ENCODE measurements at regions not wholly inside any gene's neighbourhood (a gene's known extent, or its start where the extent isn't known, plus 50 kb on each side); places are given as distances from the start of the nearest gene placed in this dataset.
A peak's percentile ranks its signal among the peaks of the same experiment; 100 is the strongest.
"Not testable (repeated sequence)": the region's sequence is repeated elsewhere in the genome, so short reads cannot be mapped to it uniquely, and the experiment has no call there.

GRCh38 chr4:159030297-159030696, 72.6 kb upstream of the RAPGEF2 start:
- H3K36me3 ChIP-seq (ENCODE audit: insufficient read depth); H3K27ac ChIP-seq (ENCODE audit: low read depth); H3K4me1 ChIP-seq (ENCODE audit: insufficient read depth); H3K4me3 ChIP-seq (ENCODE audit: low read depth, low read length); DNase-seq (ENCODE audit: extremely low spot score): not testable (repeated sequence)
- 89% methylated on average over 2 of the region's 2 CpGs for WGBS

DNA sequence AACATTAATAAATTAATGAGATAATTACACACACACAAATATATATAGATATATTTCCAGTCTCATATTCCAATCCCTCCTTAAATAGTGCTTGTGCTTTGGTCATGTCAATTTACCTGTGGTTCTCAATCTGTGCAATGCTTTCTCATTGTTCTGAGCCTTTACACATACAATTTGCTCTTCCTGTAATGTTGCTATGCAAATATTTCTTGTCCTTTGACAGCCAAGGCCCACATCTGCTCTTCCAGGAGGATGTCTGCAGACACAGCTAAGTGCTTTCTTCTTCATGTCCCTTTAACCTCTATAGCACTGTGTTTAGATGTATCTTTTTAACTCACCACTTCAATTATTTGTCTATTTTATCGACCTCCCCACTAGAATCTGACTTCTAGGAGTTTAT, 67.3 kb upstream of the RAPGEF2 start:
- Histone ChIP-seq H3K4me3 (ENCODE audit: low read depth, low read length) (no peak overlapping the region), H3K27ac (ENCODE audit: low read depth) (no peak overlapping the region), H3K4me1 (ENCODE audit: insufficient read depth) (no peaks in the 10 kb centered on the region), H3K36me3 (ENCODE audit: insufficient read depth) (no peaks in the 10 kb centered on the region)
- WGBS = 45% methylated on average over 1 of the region's 1 CpG
- no peak for DNase-seq (ENCODE audit: extremely low spot score)

DNA sequence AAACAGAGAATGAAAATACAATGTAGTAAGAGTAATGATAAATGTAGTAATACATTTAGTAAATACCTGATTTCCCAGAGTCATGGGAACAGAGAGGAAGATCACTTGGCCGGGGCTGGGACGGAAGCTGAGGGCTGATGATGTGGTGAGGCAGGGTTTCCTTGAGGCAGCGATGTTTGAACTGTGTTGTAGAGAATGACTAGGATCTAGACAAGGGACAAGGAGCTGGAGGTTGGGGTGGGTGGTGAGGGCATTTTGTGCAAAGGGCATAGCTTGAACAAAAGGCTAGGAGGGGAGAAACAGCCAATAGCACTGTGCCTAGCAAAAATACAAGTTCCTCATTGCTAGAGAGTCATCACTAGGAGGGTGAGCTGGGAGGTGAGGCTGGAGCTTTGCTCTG, 64.3 kb upstream of the RAPGEF2 start:
- no peaks in the 10 kb centered on the region for H3K36me3 ChIP-seq (ENCODE audit: insufficient read depth)
- H3K4me3 ChIP-seq (ENCODE audit: low read depth, low read length) = no peak overlapping the region
- H3K27ac ChIP-seq (ENCODE audit: low read depth) = no peak overlapping the region
- DNase-seq (ENCODE audit: extremely low spot score) = no peak
- no peaks in the 10 kb centered on the region for H3K4me1 ChIP-seq (ENCODE audit: insufficient read depth)
- 86% methylated on average over 3 of the region's 3 CpGs for WGBS

DNA sequence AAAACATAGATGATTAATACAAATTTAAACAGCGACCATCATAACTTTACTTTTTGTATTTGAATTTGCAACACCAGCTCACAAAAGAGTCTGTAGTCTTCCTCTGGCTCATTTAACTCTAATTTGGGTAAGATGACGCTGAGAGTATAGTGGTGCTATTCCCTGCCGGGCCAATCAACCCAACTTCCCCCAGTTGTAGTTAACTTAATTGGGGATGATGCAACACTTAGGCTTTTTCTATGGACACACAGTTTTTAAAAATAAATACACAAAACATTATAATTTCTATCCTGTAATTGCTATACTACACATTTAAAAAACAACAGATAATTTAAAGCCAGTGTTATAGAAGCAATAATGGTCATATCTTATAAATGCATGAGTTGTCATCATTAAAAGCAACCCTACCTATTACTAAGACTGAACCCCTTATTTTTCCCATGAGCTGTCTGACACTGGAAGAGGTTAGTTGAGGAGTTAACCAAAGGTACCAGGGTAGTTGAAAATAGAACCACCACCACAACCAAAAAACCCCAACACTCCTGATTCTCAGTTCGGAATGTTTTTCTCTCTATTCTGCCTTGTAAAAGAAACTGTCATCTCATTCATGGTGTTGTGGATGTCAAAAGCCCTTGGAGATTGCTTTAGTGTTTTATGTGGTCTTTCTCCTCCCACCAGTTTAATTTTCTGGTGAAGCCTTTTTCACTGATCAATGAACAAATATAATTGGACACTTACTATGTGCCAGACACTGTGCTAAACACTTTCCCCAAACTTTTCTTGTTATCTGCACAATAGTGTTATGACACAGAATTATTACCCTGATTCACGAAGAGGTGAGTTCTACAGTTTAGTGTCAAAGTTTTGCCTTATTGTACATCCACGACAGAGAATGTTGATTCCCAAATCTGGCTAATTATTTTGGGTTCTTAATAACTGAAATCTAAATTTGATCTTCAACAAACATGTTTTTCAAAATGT, 61.5 kb upstream of the RAPGEF2 start:
- Histone ChIP-seq H3K36me3 (ENCODE audit: insufficient read depth) (no peaks in the 10 kb centered on the region), H3K4me3 (ENCODE audit: low read depth, low read length) (no peak overlapping the region), H3K4me1 (ENCODE audit: insufficient read depth) (no peaks in the 10 kb centered on the region), H3K27ac (ENCODE audit: low read depth) (no peak overlapping the region)
- WGBS = 78% methylated on average over 6 of the region's 6 CpGs
- no peak for DNase-seq (ENCODE audit: extremely low spot score)

DNA sequence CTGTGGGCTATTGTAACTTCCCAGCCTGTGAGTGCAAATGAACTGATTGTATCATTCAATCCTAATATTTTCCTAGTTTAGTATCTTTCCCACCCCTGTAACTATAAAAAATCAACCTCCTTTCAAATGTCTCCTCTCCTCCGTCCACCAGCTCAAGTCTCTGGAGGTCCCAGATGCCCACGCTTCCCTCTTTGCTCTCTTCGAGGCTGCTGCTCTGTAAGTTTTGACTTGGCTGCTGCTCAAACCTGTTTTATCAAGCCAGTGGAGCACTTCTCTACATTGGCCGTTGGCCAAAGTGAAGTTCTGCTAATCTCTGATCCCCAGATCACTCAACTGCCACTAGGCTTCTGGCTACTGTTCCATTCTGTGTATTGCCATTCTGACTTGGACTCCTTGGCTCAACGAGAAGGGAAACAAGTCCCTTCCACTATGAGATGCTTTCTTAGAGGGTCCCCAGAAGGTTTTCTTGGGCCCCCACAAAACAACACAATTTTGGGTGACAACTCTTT, 60.7 kb upstream of the RAPGEF2 start:
- no peak overlapping the region for H3K4me3 ChIP-seq (ENCODE audit: low read depth, low read length)
- no peaks in the 10 kb centered on the region for H3K36me3 ChIP-seq (ENCODE audit: insufficient read depth)
- no peak overlapping the region for H3K27ac ChIP-seq (ENCODE audit: low read depth)
- peak; percentile 11 for DNase-seq (ENCODE audit: extremely low spot score)
- H3K4me1 ChIP-seq (ENCODE audit: insufficient read depth) = no peaks in the 10 kb centered on the region
- WGBS = 31% methylated on average over 5 of the region's 5 CpGs

- DNase-seq (ENCODE audit: extremely low spot score) = no peak
- H3K36me3 ChIP-seq (ENCODE audit: insufficient read depth) = no peaks in the 10 kb centered on the region
- no peak overlapping the region for H3K4me3 ChIP-seq (ENCODE audit: low read depth, low read length)
- H3K27ac ChIP-seq (ENCODE audit: low read depth) = no peak overlapping the region
- H3K4me1 ChIP-seq (ENCODE audit: insufficient read depth) = no peaks in the 10 kb centered on the region
- WGBS = 88% methylated on average over 4 of the region's 4 CpGs
These were observed 60.0 kb upstream of the RAPGEF2 start for GRCh38 chr4:159042868-159043267.

- H3K27ac ChIP-seq (ENCODE audit: low read depth) = no peak overlapping the region
- 84% methylated on average over 3 of the region's 3 CpGs for WGBS
- DNase-seq (ENCODE audit: extremely low spot score) = no peak
These were observed 59.0 kb upstream of the RAPGEF2 start for GRCh38 chr4:159043861-159044260.

DNA sequence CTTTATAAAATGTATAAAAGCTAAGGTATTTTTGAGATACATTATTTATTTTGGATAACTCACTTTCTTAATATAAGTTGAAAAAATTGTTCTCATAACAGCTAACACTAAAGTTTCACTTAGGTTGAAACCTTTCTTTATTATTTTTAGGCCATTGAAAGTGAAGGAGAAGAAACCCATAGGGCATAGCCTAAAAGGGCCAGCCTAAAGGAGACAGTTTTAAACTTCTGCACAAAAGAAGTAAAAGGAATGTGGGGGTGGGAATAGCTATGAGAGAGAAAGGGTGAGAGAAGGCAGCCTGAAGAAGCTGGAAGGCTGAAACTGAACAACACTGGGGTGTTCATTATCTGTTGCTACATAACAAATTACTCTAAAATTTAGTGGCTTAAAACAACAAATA, 57.6 kb upstream of the RAPGEF2 start:
- DNase-seq (ENCODE audit: extremely low spot score) = no peak
- H3K27ac ChIP-seq (ENCODE audit: low read depth) = no peak overlapping the region
- no peak overlapping the region for H3K4me3 ChIP-seq (ENCODE audit: low read depth, low read length)
- no peaks in the 10 kb centered on the region for H3K36me3 ChIP-seq (ENCODE audit: insufficient read depth)
- no peaks in the 10 kb centered on the region for H3K4me1 ChIP-seq (ENCODE audit: insufficient read depth)

More at GRCh38 chr4:159043861-159044260, 59.0 kb upstream of the RAPGEF2 start:
- Histone ChIP-seq H3K36me3 (ENCODE audit: insufficient read depth) (no peaks in the 10 kb centered on the region), H3K4me3 (ENCODE audit: low read depth, low read length) (no peak overlapping the region), H3K4me1 (ENCODE audit: insufficient read depth) (no peaks in the 10 kb centered on the region)

GRCh38 chr4:159046683-159047082, 56.2 kb upstream of the RAPGEF2 start:
- DNase-seq (ENCODE audit: extremely low spot score) = no peak
- Histone ChIP-seq H3K36me3 (ENCODE audit: insufficient read depth) (no peaks in the 10 kb centered on the region), H3K27ac (ENCODE audit: low read depth) (no peak overlapping the region), H3K4me1 (ENCODE audit: insufficient read depth) (no peaks in the 10 kb centered on the region), H3K4me3 (ENCODE audit: low read depth, low read length) (no peak overlapping the region)
- 88% methylated on average over 6 of the region's 6 CpGs for WGBS

DNA sequence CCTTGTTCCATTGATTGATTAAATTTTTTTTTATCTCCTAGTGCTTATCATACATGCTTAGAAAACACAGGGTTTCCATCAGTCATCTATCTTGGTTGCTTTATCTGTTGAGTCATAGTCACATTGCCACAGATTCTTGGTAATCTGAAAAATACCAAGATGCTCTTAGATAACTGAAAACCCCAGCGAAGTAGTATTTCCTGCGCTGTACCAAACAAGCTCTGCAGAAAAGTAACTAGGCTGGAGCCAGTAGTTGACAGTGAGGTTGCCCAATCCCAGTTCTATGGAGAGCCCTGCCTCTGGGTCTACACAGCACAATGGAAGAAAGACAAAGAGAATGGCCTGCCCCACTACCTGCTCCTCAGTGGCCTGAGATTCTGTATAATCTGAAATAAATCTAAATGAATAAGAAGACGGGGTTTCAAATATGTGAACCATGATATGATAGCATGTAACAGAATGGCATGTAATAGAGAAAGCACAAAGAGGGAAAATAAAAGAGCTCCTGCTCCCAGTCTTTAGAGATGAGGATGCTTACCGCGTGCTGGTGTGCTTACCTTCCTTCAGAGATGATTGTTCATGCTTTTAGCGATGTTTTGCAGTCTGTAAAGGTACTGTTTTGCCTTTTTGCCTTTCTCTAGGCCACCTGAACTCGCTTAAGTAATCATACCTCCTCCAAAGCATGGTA, 55.3 kb upstream of the RAPGEF2 start:
- Histone ChIP-seq H3K27ac (ENCODE audit: low read depth) (no peak overlapping the region), H3K4me1 (ENCODE audit: insufficient read depth) (no peaks in the 10 kb centered on the region), H3K4me3 (ENCODE audit: low read depth, low read length) (no peak overlapping the region), H3K36me3 (ENCODE audit: insufficient read depth) (no peaks in the 10 kb centered on the region)
- DNase-seq (ENCODE audit: extremely low spot score) = no peak
- 84% methylated on average over 7 of the region's 7 CpGs for WGBS

DNA sequence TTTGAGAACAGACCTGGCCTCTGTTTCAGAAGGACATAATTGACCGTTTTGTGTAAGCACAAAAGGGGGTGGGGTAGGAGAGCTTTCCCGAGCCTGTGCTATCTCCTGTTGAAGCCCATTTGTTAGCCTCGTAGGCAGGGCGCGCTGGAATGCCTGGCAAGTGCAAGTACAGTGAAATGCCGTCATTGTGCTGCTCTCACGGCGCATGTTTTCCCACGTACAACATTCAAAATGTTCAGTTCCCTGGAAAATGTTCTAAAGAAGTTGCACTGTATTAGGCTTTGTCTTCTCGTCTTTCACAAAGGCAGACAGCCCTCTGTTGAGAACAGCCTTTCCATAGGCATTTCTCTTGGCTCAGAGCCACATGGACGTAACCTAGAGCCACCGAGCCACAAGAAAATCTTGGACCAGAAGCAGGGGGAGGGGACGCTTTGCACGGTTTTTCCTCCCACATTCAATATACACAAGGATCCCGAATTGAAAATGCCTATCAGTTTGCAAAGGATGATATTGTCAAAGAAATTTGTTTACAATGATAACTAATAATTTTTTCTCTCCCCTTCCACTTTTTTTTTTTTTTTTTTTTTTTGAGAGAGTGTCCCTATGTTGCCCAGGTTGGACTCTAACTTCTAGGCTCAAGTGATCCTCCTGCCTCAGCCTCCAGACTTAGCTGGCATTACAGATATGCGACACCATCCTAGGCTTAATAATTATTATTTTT, 54.6 kb upstream of the RAPGEF2 start:
- H3K27ac ChIP-seq (ENCODE audit: low read depth) = no peak overlapping the region
- WGBS = 16% methylated on average over 16 of the region's 16 CpGs

DNA sequence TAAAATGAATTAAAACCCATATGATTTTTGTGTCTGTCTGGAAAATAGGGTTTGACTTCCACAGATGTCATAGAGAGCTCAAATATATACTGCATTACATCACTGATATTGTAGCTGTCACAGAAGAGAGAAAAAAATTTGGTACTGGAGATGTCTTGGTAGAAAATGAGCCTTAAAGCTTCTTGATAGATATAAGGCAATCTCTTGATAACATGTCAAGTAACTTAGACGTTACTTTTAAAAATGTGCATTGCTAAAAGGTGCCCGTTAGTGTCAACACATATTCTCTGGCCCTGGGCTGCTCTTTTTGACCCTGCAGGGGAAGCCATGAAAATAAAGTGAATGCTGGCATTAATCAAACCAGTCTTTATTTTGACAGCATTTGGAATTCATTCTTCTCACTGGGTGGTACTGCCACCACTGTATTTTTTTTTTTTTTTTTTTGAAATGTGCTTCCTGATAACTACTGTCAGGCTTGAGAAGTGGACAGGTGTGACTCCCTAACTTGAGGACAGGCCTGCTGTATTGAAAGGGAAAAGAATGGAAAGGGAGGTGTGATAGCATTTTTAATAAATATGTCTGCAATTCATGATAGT, 53.0 kb upstream of the RAPGEF2 start:
- Histone ChIP-seq H3K36me3 (ENCODE audit: insufficient read depth) (no peaks in the 10 kb centered on the region), H3K4me1 (ENCODE audit: insufficient read depth) (no peaks in the 10 kb centered on the region), H3K4me3 (ENCODE audit: low read depth, low read length) (no peak overlapping the region), H3K27ac (ENCODE audit: low read depth) (no peak overlapping the region)
- no peak for DNase-seq (ENCODE audit: extremely low spot score)
- WGBS = 73% methylated on average over 2 of the region's 2 CpGs

More for the DNA sequence above, 54.6 kb upstream of the RAPGEF2 start:
- peak; percentile 47 for DNase-seq (ENCODE audit: extremely low spot score)
- Histone ChIP-seq H3K36me3 (ENCODE audit: insufficient read depth) (no peaks in the 10 kb centered on the region), H3K4me3 (ENCODE audit: low read depth, low read length) (no peak overlapping the region), H3K4me1 (ENCODE audit: insufficient read depth) (no peaks in the 10 kb centered on the region)

Measured in urinary bladder (tissue), 3 donors.